GM23338 (cell line): ENCODE measurements at regions not wholly inside any gene's neighbourhood (a gene's known extent, or its start where the extent isn't known, plus 50 kb on each side); places are given as distances from the start of the nearest gene placed in this dataset.

Experiments used
- ATAC-seq: fragments of 200-7000 bp; cut with Tn5 transposase; 3 replicates; pipeline ENCODE4 v1.9.1; 2020
- DNase-seq: peaks from one replicate; pipeline ENCODE4 v3.0.0-alpha.2; 2015; ENCODE audit warnings: low spot score
- H2AFZ ChIP-seq: fragments of 200-600 bp; sonication (generic); 2 replicates; pipeline ENCODE4 v1.8.0; 2016; ENCODE audit warnings: antibody characterized with exemption, mild to moderate bottlenecking, moderate library complexity
- H3F3A ChIP-seq: fragments of 200-600 bp; sonication (generic); replicated peaks from 2 replicates; pipeline ENCODE4 v1.8.0; 2017; ENCODE audit warnings: antibody characterized with exemption, mixed run types, low read depth
- H3K27ac ChIP-seq: fragments of 200-600 bp; sonication (generic); 2 replicates; pipeline ENCODE4 v1.6.1; 2016; ENCODE audit warnings: low read depth
- H3K27me3 ChIP-seq: fragments of 200-600 bp; sonication (generic); 2 replicates; pipeline ENCODE4 v1.8.0; 2016; ENCODE audit warnings: mild to moderate bottlenecking, mixed run types, moderate library complexity; ENCODE audit not compliant: insufficient read depth
- H3K36me3 ChIP-seq: fragments of 200-600 bp; sonication (generic); 2 replicates; pipeline ENCODE4 v1.8.0; 2016; ENCODE audit warnings: mild to moderate bottlenecking; ENCODE audit not compliant: insufficient read depth
- H3K4me1 ChIP-seq: fragments of 200-600 bp; sonication (generic); 2 replicates; pipeline ENCODE4 v1.8.0; 2016; ENCODE audit warnings: mild to moderate bottlenecking, moderate library complexity; ENCODE audit not compliant: insufficient read depth
- H3K4me2 ChIP-seq: fragments of 200-600 bp; sonication (generic); 2 replicates; pipeline ENCODE4 v1.7.1; 2017; ENCODE audit warnings: mixed run types
- H3K4me3 ChIP-seq: fragments of 200-600 bp; sonication (generic); 2 replicates; pipeline ENCODE4 v1.6.1; 2016; ENCODE audit warnings: mixed run types
- H3K79me2 ChIP-seq: fragments of 200-600 bp; sonication (generic); replicated peaks from 2 replicates; pipeline ENCODE4 v1.8.0; 2017; ENCODE audit warnings: mild to moderate bottlenecking; ENCODE audit not compliant: insufficient read depth
- H3K9me2 ChIP-seq: fragments of 200-600 bp; sonication (generic); 2 replicates; pipeline ENCODE4 v1.8.0; 2017; ENCODE audit not compliant: insufficient read depth
- H4K20me1 ChIP-seq: fragments of 200-600 bp; sonication (generic); replicated peaks from 2 replicates; pipeline ENCODE4 v1.8.0; 2017; ENCODE audit warnings: mild to moderate bottlenecking; ENCODE audit not compliant: insufficient read depth
- H3K27ac Mint-ChIP-seq: 2 replicates; pipeline ENCODE4 v1.8.0; 2020; ENCODE audit warnings: inconsistent platforms, mild to moderate bottlenecking, moderate library complexity, mixed read lengths
- H3K27me3 Mint-ChIP-seq: 3 replicates; pipeline ENCODE4 v1.8.0; 2022; ENCODE audit warnings: low read depth, mild to moderate bottlenecking, moderate library complexity, mixed read lengths, inconsistent platforms; ENCODE audit not compliant: insufficient read depth, poor library complexity
- H3K36me3 Mint-ChIP-seq: 3 replicates; pipeline ENCODE4 v1.8.0; 2021; ENCODE audit warnings: low read depth, mild to moderate bottlenecking, inconsistent platforms, moderate library complexity, mixed read lengths
- H3K4me1 Mint-ChIP-seq: 3 replicates; pipeline ENCODE4 v1.8.0; 2020; ENCODE audit warnings: mild to moderate bottlenecking, inconsistent platforms, mixed read lengths
- H3K4me3 Mint-ChIP-seq: 3 replicates; pipeline ENCODE4 v1.8.0; 2021; ENCODE audit warnings: moderate library complexity, mild to moderate bottlenecking, inconsistent platforms, mixed read lengths
- H3K9me3 Mint-ChIP-seq: 3 replicates; pipeline ENCODE4 v1.8.0; 2020; ENCODE audit warnings: moderate library complexity, mild to moderate bottlenecking, inconsistent platforms, mixed read lengths
- CTCF ChIP-seq, 2 experiments: fragments of 200-600 bp in 1 of 2; sonication (generic) in 1 of 2; conservative IDR thresholded peaks; 2 replicates each; pipeline versions ENCODE4 v1.5.1 to v1.6.1; 2016 to 2017; ENCODE audit warnings: antibody characterized with exemption in 2 of 2, low read depth in 2 of 2, mild to moderate bottlenecking in 2 of 2, moderate library complexity in 1 of 2
- ETS1 ChIP-seq: IDR thresholded peaks from 2 replicates; pipeline ENCODE4 v1.6.1; 2016; ENCODE audit warnings: antibody characterized with exemption
- EZH2 ChIP-seq: fragments of 200-600 bp; sonication (generic); IDR thresholded peaks from one replicate; pipeline ENCODE4 v1.8.0; 2017; ENCODE audit warnings: antibody characterized with exemption, mild to moderate bottlenecking, low read depth; ENCODE audit not compliant: unreplicated experiment
- EZH2phosphoT487 ChIP-seq: fragments of 200-600 bp; sonication (generic); IDR thresholded peaks from one replicate; pipeline ENCODE4 v1.8.1; 2018; ENCODE audit warnings: antibody characterized with exemption; ENCODE audit not compliant: unreplicated experiment
- NANOG ChIP-seq: IDR thresholded peaks from 2 replicates; pipeline ENCODE4 v1.6.1; 2016; ENCODE audit warnings: antibody characterized with exemption, borderline replicate concordance
- POLR2AphosphoS5 ChIP-seq: IDR thresholded peaks from 2 replicates; pipeline ENCODE4 v1.6.1; 2016; ENCODE audit warnings: antibody characterized with exemption, low read depth
- STAT1 ChIP-seq: IDR thresholded peaks from one replicate; pipeline ENCODE4 v1.6.1; 2016; ENCODE audit warnings: antibody characterized with exemption; ENCODE audit not compliant: unreplicated experiment
- ZNF114 ChIP-seq: fragments of 250-450 bp; sonication (Bioruptor Pico); IDR thresholded peaks from 2 replicates; pipeline ENCODE4 v1.5.0; 2020; ENCODE audit warnings: mild to moderate bottlenecking, moderate library complexity
- ZNF331 ChIP-seq: fragments of 250-450 bp; sonication (Bioruptor Pico); IDR thresholded peaks from 2 replicates; pipeline ENCODE4 v1.5.0; 2020; ENCODE audit warnings: low read depth, mild to moderate bottlenecking, moderate library complexity

- TF ChIP-seq ZNF114 (CRISPR knock-in tag), result no peak
- TF ChIP-seq EZH2, result no peak
- no peak for TF ChIP-seq CTCF (conservative IDR thresholded peaks at IDR 0.05; ENCODE audit: low read depth in 2 of 2)
- TF ChIP-seq ETS1, result no peak
- TF ChIP-seq POLR2AphosphoS5, result no peak
- no peak for TF ChIP-seq ZNF331 (CRISPR knock-in tag)
Measured at GRCh38 chr13:55497486-55497885, 1643.2 kb upstream of the PRR20A start (continued).

GRCh38 chr13:55500694-55501093, 1640.0 kb upstream of the PRR20A start:
- Histone ChIP-seq H3K4me1 (no peaks in the 10 kb centered on the region), H3K79me2 (no peaks in the 10 kb centered on the region), H3F3A (no peaks in the 10 kb centered on the region), H3K4me3 (no peak overlapping the region), H3K9me2 (no peaks in the 10 kb centered on the region), H4K20me1 (no peaks in the 10 kb centered on the region), H2AFZ (no peak overlapping the region), H3K27me3 (no peaks in the 10 kb centered on the region), H3K27ac (no peak overlapping the region), H3K4me2 (no peak overlapping the region), H3K36me3 (no peaks in the 10 kb centered on the region)
- no peak overlapping the region for H3K4me3 Mint-ChIP-seq
- DNase-seq (no peak), ATAC-seq (no peak)
- TF ChIP-seq POLR2AphosphoS5, result no peak
- no peak for TF ChIP-seq ZNF114 (CRISPR knock-in tag)
- TF ChIP-seq ZNF331 (CRISPR knock-in tag), result no peak
- TF ChIP-seq EZH2phosphoT487, result no peak
- TF ChIP-seq EZH2, result no peak
- no peak for TF ChIP-seq NANOG
- TF ChIP-seq CTCF (conservative IDR thresholded peaks at IDR 0.05; ENCODE audit: low read depth in 2 of 2), result no peak
- no peak overlapping the region for H3K27ac Mint-ChIP-seq
- no peaks in the 10 kb centered on the region for H3K27me3 Mint-ChIP-seq
- peaks cover 6% of the 10 kb centered on the region; the same call in 2 of the 3 replicates for H3K36me3 Mint-ChIP-seq
- H3K9me3 Mint-ChIP-seq, result peaks cover 10% of the 10 kb centered on the region; the same call in 2 of the 3 replicates
- H3K4me1 Mint-ChIP-seq, result no peaks in the 10 kb centered on the region

- Mint-ChIP-seq H3K4me3 (no peak overlapping the region), H3K27ac (no peak overlapping the region), H3K27me3 (no peaks in the 10 kb centered on the region), H3K4me1 (no peaks in the 10 kb centered on the region), H3K36me3 (0 out of 3 replicates have a peak, but pooled peaks cover 4% of the 10 kb centered on the region), H3K9me3 (peaks cover 4% of the 10 kb centered on the region; the same call in 1 of the 3 replicates)
- Histone ChIP-seq H3K79me2 (no peaks in the 10 kb centered on the region), H3K27ac (no peak overlapping the region), H3K4me3 (no peak overlapping the region), H3K4me1 (no peaks in the 10 kb centered on the region), H3K9me2 (no peaks in the 10 kb centered on the region), H3K4me2 (no peak overlapping the region), H3K27me3 (no peaks in the 10 kb centered on the region), H3K36me3 (no peaks in the 10 kb centered on the region), H2AFZ (no peak overlapping the region), H3F3A (no peaks in the 10 kb centered on the region), H4K20me1 (no peaks in the 10 kb centered on the region)
- DNase-seq (no peak), ATAC-seq (no peak)
- no peak for TF ChIP-seq ZNF331 (CRISPR knock-in tag)
- no peak for TF ChIP-seq EZH2phosphoT487
- no peak for TF ChIP-seq CTCF (conservative IDR thresholded peaks at IDR 0.05; ENCODE audit: low read depth in 2 of 2)
- TF ChIP-seq NANOG, result no peak
- no peak for TF ChIP-seq STAT1
- TF ChIP-seq EZH2, result no peak
Measured at GRCh38 chr13:55516610-55517009, 1624.1 kb upstream of the PRR20A start.
